GM10248 (cell line): ENCODE measurements at regions not wholly inside any gene's neighbourhood (a gene's known extent, or its start where the extent isn't known, plus 50 kb on each side); places are given as distances from the start of the nearest gene placed in this dataset.

Experiments used
- CTCF ChIA-PET: fragments of 300-600 bp; sonication (Branson Sonifier 250); formaldehyde crosslinking; extraction: SDS; loops from one replicate; lab custom pipeline; 2021; ENCODE audit warnings: antibody characterized with exemption; lab: Yijun Ruan, JAX
- POLR2A ChIA-PET: fragments of 350-650 bp; sonication (Branson Sonifier 250); formaldehyde crosslinking; extraction: SDS; loops from one replicate; lab custom pipeline; 2020; ENCODE audit warnings: antibody characterized with exemption; lab: Yijun Ruan, JAX
- DNase-seq: peaks from one replicate; pipeline ENCODE4 v3.0.0; 2012; ENCODE audit errors: extremely low spot score
- TF ChIP-seq, protein P1 (sequence below): IDR thresholded peaks from 2 replicates; pipeline ENCODE4 v1.5.1; 2012; ENCODE audit warnings: mild to moderate bottlenecking, low read depth; ENCODE audit errors: extremely low read depth, missing control alignments, control extremely low read depth

DNA sequence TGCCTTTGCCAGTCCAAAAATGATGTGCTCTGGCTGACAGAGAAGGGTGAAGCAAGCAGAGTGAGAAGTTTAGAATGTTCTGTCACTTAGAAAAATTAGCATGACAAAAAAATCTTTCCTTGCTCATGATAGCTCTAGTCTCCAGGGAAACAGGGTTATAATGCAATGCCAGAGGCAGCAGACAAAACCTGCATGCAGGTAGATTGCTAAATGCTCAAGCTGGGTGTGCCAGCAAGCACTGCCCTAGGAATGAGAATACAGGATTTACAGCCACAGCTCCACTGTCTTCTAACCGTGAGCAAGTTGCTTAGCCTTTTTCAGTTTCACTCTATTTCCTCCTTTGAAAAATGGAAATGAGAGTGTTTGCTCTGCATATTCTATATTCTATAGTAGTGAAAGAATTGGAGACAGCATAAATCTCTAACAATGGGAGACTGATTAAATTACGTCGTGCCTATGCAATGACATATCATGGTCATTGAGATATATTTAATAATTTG lies 516.6 kb upstream of the C16orf82 start:
- TF ChIP-seq, protein P1, sequence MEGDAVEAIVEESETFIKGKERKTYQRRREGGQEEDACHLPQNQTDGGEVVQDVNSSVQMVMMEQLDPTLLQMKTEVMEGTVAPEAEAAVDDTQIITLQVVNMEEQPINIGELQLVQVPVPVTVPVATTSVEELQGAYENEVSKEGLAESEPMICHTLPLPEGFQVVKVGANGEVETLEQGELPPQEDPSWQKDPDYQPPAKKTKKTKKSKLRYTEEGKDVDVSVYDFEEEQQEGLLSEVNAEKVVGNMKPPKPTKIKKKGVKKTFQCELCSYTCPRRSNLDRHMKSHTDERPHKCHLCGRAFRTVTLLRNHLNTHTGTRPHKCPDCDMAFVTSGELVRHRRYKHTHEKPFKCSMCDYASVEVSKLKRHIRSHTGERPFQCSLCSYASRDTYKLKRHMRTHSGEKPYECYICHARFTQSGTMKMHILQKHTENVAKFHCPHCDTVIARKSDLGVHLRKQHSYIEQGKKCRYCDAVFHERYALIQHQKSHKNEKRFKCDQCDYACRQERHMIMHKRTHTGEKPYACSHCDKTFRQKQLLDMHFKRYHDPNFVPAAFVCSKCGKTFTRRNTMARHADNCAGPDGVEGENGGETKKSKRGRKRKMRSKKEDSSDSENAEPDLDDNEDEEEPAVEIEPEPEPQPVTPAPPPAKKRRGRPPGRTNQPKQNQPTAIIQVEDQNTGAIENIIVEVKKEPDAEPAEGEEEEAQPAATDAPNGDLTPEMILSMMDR = no peak
- no peak for DNase-seq
- ChIA-PET CTCF (interaction anchor here (0.9 kb wide), 1 partner anchor 17 kb away, joined by 4 read pairs; no protein-coding TSS in a partner anchor), POLR2A (no interaction called here)

DNA sequence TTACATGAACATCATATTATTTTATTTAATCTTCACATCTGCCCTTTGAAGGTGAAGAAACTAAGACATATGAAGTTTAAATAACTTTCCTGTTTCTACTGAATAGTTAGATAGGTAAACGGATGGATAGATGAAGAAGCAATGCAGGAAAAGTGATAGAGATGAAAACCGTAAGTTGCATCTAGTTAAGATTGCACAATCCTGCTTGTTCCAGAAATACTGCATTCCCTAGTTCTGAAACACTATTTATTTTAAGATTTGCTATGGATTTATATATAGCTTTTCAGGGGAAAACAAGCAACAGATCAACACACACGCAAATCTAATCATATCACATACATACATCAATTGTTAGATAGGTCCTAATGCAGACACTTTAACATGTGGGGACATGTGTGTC lies 512.7 kb upstream of the C16orf82 start:
- POLR2A ChIA-PET = no interaction called here
- DNase-seq = no peak
- CTCF ChIA-PET = no interaction called here
- TF ChIP-seq, protein P1 = no peak

DNA sequence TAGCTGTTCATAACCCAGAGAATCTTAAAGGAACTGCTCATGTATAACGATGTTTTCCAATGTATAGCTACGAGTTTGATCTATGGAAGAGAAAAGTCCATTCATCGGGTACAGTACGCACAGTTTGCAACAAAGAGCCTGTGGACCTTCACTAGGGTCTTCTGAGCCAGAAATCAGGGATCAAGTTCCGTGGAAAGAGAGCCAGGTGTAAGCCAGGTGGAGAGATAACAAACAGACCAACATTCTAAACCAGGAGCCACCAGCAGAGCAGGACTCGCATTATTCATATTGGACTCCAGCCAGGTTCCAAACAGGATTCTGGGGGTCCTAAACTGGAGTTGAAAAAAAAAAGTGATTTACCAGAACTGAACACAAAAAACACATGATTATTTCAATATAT lies 505.4 kb upstream of the C16orf82 start:
- TF ChIP-seq, protein P1 = no peak
- ChIA-PET CTCF (interaction anchor here (1.1 kb wide), 1 partner anchor 8 kb away, joined by 4 read pairs; no protein-coding TSS in a partner anchor), POLR2A (no interaction called here)
- DNase-seq = no peak

DNA sequence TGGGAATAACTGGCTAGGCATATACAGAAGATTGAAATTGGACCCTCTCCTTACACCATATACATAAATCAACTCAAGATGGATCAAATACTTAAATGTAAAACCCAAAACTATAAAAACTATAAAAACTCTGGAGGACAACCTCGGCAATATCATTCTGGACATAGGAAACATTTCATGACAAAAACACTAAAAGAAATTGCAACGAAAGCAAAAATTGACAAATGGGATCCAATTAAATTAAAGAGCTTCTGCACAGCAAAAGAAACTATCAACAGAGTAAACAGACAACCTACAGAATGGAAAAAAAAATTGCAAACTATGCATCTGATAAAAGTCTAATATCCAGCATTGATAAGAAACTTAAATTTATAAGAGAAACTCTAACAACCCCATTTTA lies 503.7 kb upstream of the C16orf82 start:
- TF ChIP-seq, protein P1 = no peak
- ChIA-PET CTCF (no interaction called here), POLR2A (no interaction called here)
- no peak for DNase-seq

DNA sequence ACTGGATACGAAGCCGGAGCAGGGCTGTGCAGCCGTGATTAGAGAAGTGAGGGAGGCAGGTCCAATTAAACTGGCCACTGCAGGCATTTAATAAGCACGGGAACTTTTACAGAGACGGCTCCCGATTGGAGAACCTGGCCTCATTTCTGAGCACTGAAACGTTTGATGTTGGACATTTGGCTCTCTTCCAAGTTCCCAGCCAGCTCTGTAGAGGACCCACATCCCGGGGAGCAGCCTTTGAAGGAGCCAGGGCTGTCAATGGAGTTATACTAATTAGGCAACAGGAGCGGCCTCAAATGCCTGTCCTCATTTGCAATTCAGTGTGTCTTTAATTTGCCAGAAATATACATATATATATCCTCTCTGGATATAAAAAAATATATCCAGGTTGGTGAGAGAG lies 499.4 kb upstream of the C16orf82 start:
- TF ChIP-seq, protein P1 = no peak
- POLR2A ChIA-PET = no interaction called here
- DNase-seq = no peak
- CTCF ChIA-PET = interaction anchor here (1.2 to 1.3 kb wide), 2 partner anchors 10 to 17 kb away, joined by 3 to 4 read pairs; no protein-coding TSS in a partner anchor

DNA sequence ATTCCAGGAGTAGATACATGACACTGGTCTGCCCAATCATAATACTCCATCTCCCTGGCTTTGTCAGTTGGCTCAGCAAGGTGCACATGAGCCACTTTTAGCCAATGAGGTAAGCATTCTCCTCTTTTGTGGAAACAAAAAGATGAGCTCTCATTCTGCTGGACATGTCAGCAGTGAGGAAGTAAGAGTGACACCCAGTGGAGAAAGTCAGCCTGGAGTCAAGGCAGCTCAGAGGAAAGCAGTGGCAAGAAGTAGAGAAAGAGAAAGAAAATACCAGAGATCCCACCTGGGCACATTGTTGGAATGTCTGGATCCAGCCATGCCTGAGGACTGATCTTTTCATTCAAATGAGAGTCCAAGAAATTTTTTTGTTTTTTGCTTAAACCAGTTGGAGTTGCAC lies 496.9 kb upstream of the C16orf82 start:
- TF ChIP-seq, protein P1 = peak; percentile 34
- DNase-seq = no peak
- POLR2A ChIA-PET = no interaction called here
- CTCF ChIA-PET = interaction anchor here (0.9 to 1.5 kb wide), 4 partner anchors 9 to 733 kb away, joined by 3 to 4 read pairs (median 4); no protein-coding TSS in a partner anchor
